A673 (cell line): ENCODE measurements at regions not wholly inside any gene's neighbourhood (a gene's known extent, or its start where the extent isn't known, plus 50 kb on each side); places are given as distances from the start of the nearest gene placed in this dataset.

Experiments used
- BruUV-seq: library from RNA; stranded (reverse); fragments of 400-500 nt; replicated peaks from 2 replicates; lab custom pipeline; 2021; lab: Mats Ljungman, UMichigan
- CTCF ChIA-PET: fragments of 300-600 bp; sonication (Branson Sonifier 250); formaldehyde crosslinking; loops from one replicate; lab custom pipeline; 2022; ENCODE audit warnings: antibody characterized with exemption; lab: Charles Lee
- POLR2A ChIA-PET: fragments of 300-600 bp; sonication (Branson Sonifier 250); formaldehyde crosslinking; loops from one replicate; lab custom pipeline; 2022; ENCODE audit warnings: antibody characterized with exemption; ENCODE audit not compliant: low non-redundant PET; lab: Charles Lee
- DNase-seq: peaks from one replicate; pipeline ENCODE4 v3.0.0-alpha.2; 2015; ENCODE audit warnings: low spot score
- H3K27ac ChIP-seq: fragments of 200-600 bp; sonication (generic); 2 replicates; pipeline ENCODE4 v1.5.1; 2016; ENCODE audit warnings: mixed run types, low read depth, mild to moderate bottlenecking, mixed read lengths, antibody characterized with exemption, low read length; ENCODE audit not compliant: poor library complexity, severe bottlenecking
- H3K27me3 ChIP-seq: fragments of 200-600 bp; sonication (generic); replicated peaks from 2 replicates; pipeline ENCODE4 v1.6.1; 2017; ENCODE audit warnings: mixed run types, low read depth, mild to moderate bottlenecking, mixed read lengths, antibody characterized with exemption, low read length; ENCODE audit not compliant: insufficient read depth, poor library complexity
- H3K36me3 ChIP-seq: fragments of 200-600 bp; sonication (generic); 2 replicates; pipeline ENCODE4 v1.6.1; 2016; ENCODE audit warnings: mixed run types, mild to moderate bottlenecking, mixed read lengths, antibody characterized with exemption, low read length; ENCODE audit not compliant: insufficient read depth, poor library complexity, severe bottlenecking
- H3K4me1 ChIP-seq: fragments of 200-600 bp; sonication (generic); 2 replicates; pipeline ENCODE4 v1.6.1; 2017; ENCODE audit warnings: mixed run types, mild to moderate bottlenecking, mixed read lengths, antibody characterized with exemption, low read length; ENCODE audit not compliant: insufficient read depth, poor library complexity, severe bottlenecking
- H3K4me3 ChIP-seq: fragments of 200-600 bp; sonication (generic); 2 replicates; pipeline ENCODE4 v1.5.1; 2016; ENCODE audit warnings: low read depth, mixed run types, mild to moderate bottlenecking, mixed read lengths, low read length; ENCODE audit not compliant: poor library complexity, severe bottlenecking
- H3K9me3 ChIP-seq: fragments of 200-600 bp; sonication (generic); 2 replicates; pipeline ENCODE4 v1.6.1; 2016; ENCODE audit warnings: mixed run types, low read depth, mild to moderate bottlenecking, mixed read lengths, antibody characterized with exemption, low read length; ENCODE audit not compliant: poor library complexity, severe bottlenecking
- CTCF ChIP-seq: fragments of 300-800, 200-600 bp; sonication (generic); conservative IDR thresholded peaks from 2 replicates; pipeline ENCODE4 v1.5.1; 2017; ENCODE audit warnings: low read depth, mild to moderate bottlenecking, antibody characterized with exemption, low read length, moderate library complexity, mixed read lengths
- EZH2 ChIP-seq: fragments of 200-600 bp; sonication (generic); IDR thresholded peaks from 2 replicates; pipeline ENCODE4 v1.6.1; 2017; ENCODE audit warnings: borderline replicate concordance, low read depth, mild to moderate bottlenecking, mixed read lengths, antibody characterized with exemption, low read length; ENCODE audit not compliant: poor library complexity, severe bottlenecking
- intact Hi-C: fragments of 100-400 bp; cut with micrococcal nuclease; formaldehyde crosslinking; loops from one replicate; pipeline ENCODE4 v1.10.0; 2022; ENCODE audit not compliant: unreplicated experiment

GRCh38 chr13:81480634-81481033, 1139.7 kb upstream of the SPRY2 start:
- H3K27ac ChIP-seq = no peak overlapping the region
- CTCF ChIA-PET = no interaction called here
- POLR2A ChIA-PET = no interaction called here
- H3K4me1 ChIP-seq = no peaks in the 10 kb centered on the region
- BruUV-seq = no TSS peak
- H3K9me3 ChIP-seq = no peaks in the 10 kb centered on the region
- DNase-seq = peak; percentile 2
- no peak overlapping the region for H3K4me3 ChIP-seq
- H3K36me3 ChIP-seq = no peaks in the 10 kb centered on the region
- TF ChIP-seq CTCF (0 out of 2 replicates have a peak, but pooled peaks have one; percentile 12), EZH2 (no peak)
- intact Hi-C loops = loop anchor here (10.0 kb wide), 1 partner anchor 306 kb away; no protein-coding TSS in a partner anchor
- no peaks in the 10 kb centered on the region for H3K27me3 ChIP-seq

DNA sequence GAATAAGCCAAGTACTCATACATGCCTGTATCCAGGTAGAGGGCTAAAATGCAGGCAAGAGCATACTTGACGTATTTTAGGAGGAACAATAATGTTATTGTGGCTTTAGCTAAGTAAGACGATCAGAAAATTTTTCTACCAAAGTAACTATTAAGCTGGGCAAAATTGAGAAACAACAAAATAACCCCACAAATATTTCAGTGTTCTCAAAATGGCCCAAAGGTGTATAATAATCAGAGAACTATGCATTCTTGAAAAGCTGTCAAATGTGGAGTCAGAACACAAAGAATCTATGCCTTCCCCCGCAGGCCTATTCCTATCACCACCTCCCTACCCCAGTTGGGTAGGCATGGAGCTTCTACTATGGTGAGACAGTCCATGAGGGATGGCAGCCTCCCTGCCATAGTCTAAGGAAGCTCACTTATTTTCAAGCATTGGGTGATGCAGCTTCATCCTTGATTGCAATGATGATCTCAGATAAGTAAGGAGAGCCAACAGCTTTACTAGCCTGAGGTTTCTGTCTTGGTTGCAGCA, 1132.5 kb upstream of the SPRY2 start:
- no peak overlapping the region for H3K4me3 ChIP-seq
- no peak overlapping the region for H3K27ac ChIP-seq
- TF ChIP-seq EZH2 (no peak), CTCF (no peak)
- H3K9me3 ChIP-seq = no peaks in the 10 kb centered on the region
- no TSS peak for BruUV-seq
- intact Hi-C loops = no loop called here
- CTCF ChIA-PET = no interaction called here
- no peaks in the 10 kb centered on the region for H3K4me1 ChIP-seq
- POLR2A ChIA-PET = no interaction called here
- no peaks in the 10 kb centered on the region for H3K27me3 ChIP-seq
- H3K36me3 ChIP-seq = no peaks in the 10 kb centered on the region
- no peak for DNase-seq

GRCh38 chr13:81458170-81458569, 1117.2 kb upstream of the SPRY2 start:
- H3K27me3 ChIP-seq = no peaks in the 10 kb centered on the region
- H3K27ac ChIP-seq = no peak overlapping the region
- intact Hi-C loops = no loop called here
- DNase-seq = no peak
- no TSS peak for BruUV-seq
- ChIA-PET POLR2A (no interaction called here), CTCF (no interaction called here)
- H3K4me1 ChIP-seq = no peaks in the 10 kb centered on the region
- TF ChIP-seq EZH2 = no peak
- no peak for TF ChIP-seq CTCF
- H3K36me3 ChIP-seq = no peaks in the 10 kb centered on the region
- no peaks in the 10 kb centered on the region for H3K9me3 ChIP-seq
- no peak overlapping the region for H3K4me3 ChIP-seq
